C4-2B (cell line): ENCODE measurements at regions not wholly inside any gene's neighbourhood (a gene's known extent, or its start where the extent isn't known, plus 50 kb on each side); places are given as distances from the start of the nearest gene placed in this dataset.

Experiments
- CTCF ChIP-seq: fragments of 450-650 bp; conservative IDR thresholded peaks from 2 replicates; pipeline ENCODE4 v1.5.1; 2017; ENCODE audit warnings: mild to moderate bottlenecking
- ZFX ChIP-seq: fragments of 450-650 bp; IDR thresholded peaks from 2 replicates; pipeline ENCODE4 v1.6.1; 2017

DNA sequence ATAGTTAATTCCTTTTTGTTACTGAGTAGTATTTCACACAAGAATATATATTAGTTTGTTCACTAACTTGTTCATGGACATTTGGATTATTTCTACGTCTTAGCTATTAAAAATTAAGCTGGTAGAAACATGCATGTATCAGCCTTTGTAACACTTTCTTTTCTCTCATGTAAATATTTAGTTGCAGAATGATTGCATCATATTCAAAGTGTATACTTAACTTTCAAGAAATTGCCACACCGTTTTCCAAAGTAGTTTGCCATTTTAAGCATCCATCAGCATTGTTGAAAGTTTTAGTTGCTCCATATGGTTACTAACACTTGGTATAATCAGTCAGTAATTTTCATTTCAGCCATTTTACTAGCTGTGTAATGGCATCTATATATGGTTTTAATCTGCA lies 666.9 kb downstream of the NXPH1 start:
- TF ChIP-seq CTCF (no peak), ZFX (no peak)
